NCI-H524 treated with DMSO at 0.1 percent for 48 hours (cell line): ENCODE measurements at regions not wholly inside any gene's neighbourhood (a gene's known extent, or its start where the extent isn't known, plus 50 kb on each side); places are given as distances from the start of the nearest gene placed in this dataset.

Experiments used
- DNase-seq: peaks from one replicate; lab custom pipeline; 2025; lab: John Stamatoyannopoulos, UW

- DNase-seq, result no peak
These were observed 291.8 kb downstream of the CHRM3 start for GRCh38 chr1:239678181-239678580.

GRCh38 chr1:239682046-239682445 lies 295.7 kb downstream of the CHRM3 start:
- no peak for DNase-seq

DNA sequence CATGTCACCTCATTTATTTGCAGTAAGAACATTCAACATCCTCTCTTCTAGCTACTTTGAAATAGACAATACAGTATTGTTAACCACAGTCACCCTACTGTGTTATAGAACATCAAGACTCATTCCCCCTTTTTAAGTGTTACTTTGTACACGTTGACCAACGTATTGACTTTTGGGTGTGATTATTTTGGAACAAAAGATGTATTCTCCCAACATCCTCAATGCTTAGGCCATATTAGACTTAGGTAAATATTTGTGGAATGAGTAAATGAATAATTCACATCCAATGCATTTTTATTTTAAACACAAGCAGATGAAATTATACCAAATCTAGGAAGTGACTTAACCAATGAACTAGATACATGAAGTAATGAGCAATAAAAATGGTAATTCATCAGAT lies 296.6 kb downstream of the CHRM3 start:
- no peak for DNase-seq

GRCh38 chr1:239686386-239686785 lies 300.0 kb downstream of the CHRM3 start:
- DNase-seq, result no peak

DNA sequence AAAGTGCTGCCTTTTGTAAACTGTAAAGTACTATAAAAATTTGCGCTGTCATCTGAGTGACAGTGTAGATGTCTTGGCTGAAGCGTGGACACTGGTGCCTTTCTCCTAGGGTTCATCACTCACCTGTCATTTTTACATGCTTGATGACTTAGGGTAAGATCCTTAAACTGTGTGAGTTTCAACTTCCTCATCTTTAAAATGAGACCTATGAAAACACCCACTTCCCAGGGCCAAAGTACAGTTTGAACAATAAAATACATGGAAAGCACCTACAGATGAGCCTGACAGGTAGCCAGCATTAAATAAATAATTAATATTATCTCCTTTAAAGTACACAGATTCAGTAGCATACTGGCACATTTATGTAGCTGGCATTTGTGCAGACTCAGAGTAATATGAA lies 309.9 kb downstream of the CHRM3 start:
- no peak for DNase-seq

DNA sequence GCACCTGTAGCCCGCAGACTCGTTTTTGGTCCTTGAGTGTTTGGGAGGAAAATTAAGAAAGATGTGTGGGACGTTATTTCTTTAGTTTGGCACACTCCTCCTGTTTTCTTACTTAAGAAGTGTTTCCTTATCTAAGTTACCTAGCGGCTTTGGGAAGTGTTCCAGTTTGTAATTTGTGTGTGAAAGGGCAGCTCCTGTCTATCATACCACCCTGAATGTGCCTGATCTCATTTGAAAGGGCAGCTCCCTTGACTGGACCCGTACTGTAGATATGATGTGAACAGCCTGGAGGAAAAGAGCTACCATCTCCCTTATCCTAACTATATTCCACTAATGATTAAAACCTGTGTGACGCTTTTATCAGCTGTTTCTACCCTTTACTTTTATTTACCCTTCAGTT lies 314.3 kb downstream of the CHRM3 start:
- DNase-seq, result no peak

- no peak for DNase-seq
These were observed 316.7 kb downstream of the CHRM3 start for GRCh38 chr1:239703075-239703474.

DNA sequence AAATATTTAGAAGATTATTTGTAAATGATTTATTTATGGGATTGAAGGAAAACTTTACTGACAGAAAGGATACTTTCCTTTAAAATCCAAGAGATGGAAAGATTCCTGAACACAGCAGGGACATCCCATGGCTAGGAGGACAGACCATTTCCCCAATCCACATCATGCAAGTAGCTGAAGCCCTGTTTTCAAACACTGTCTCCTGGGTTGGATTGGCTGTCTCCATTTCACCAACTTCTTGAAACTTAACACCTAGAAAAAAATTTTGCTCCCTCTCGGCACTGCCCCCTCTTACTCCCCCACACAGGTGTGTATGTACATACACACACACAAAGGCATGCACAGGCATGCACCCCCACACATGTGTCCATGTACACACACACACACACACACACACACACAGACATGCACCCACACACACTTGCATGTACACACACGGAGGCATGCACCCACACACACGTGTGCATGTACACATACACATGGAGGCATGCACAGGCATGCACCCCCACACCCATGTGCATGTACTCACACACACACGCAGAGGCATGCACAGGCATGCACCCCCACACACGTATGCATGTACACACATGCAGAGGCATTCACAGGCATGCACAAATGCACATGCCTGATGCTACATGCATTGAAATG lies 320.0 kb downstream of the CHRM3 start:
- no peak for DNase-seq

GRCh38 chr1:239707615-239708014 lies 321.2 kb downstream of the CHRM3 start:
- no peak for DNase-seq

DNA sequence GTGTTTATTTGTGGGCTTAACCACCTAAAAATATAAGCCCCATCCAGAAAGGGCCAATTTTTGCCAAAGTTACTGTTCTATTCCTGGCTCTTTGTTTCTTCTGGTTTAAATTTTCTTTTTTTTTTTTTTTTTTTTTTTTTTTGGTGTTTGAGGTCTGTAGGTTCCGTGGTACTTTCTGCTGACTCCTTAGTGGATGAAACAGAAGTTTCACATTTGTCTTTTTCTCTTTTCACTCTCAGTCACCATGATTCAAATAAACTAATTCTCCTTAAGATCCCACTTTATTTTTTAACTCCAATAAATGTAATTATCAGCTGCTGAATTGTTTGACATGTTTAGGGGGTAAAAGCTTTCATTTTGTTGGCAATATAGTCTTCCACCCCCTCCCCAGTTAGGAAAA lies 322.3 kb downstream of the CHRM3 start:
- DNase-seq, result no peak

- no peak for DNase-seq
These were observed 325.4 kb downstream of the CHRM3 start for GRCh38 chr1:239711768-239712167.

GRCh38 chr1:239717097-239717917 lies 330.9 kb downstream of the CHRM3 start:
- DNase-seq, result no peak

DNA sequence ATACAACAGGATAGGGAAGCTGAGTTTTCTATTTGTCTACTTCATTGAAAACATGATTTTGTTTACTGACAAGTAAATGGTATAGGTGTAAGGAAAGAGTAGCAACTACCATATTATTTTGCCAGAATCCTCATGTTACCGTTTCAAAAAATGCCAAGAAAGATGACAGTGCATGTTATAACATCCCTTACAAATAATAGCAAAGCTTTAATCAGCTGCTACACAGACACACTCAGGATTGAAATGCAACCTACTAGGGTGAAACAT lies 331.5 kb downstream of the CHRM3 start:
- no peak for DNase-seq

GRCh38 chr1:239718571-239718970 lies 332.2 kb downstream of the CHRM3 start:
- DNase-seq, result no peak

- DNase-seq, result no peak
These were observed 332.7 kb downstream of the CHRM3 start for GRCh38 chr1:239718997-239719628.

DNA sequence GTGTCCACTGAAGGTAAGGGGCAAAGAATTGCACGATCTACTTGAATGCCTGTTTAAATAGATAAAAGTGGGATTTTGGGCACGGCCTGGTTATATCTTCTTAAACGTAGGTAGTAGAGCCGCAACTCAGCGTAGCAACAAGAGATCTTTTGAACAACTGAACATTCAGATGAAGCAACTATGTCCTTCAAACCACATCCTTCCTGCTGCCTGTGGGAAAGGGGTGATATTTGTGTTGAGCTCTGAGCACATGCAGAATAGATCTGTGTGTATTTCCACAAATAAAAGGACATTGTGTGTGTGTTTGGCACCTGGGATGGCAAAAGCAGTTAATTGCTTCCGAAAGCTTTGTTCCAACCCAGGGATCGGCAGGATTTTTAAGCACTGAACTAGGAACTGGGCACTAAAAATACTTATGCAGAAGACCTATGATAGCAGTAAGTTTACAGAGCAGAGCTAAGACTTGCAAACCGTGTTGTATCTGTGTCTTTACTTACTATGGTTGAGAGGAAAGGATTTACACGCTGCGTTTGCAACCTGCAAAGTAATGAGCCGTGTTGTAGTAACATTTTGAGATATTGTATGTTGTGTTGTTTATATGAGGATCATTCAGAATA lies 333.4 kb downstream of the CHRM3 start:
- no peak for DNase-seq

DNA sequence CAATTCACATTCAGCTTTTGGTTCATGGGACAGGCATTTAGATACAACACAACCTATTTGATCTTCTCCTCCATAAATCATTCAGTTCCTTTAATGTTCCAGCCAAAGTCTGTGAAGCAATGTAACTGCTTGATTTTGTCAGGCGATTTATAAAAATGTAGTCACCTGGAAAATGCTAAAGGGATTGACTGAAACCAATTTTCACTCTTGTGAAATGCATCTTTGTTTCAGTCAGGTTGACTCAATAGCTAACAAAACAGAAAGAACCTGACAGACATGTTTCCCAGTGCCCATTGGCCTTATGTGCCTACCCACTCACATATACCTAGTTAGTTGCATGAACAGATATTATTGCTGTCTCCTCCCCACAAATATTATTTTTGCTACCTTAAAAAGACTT lies 335.7 kb downstream of the CHRM3 start:
- no peak for DNase-seq

GRCh38 chr1:239723776-239724367 lies 337.5 kb downstream of the CHRM3 start:
- no peak for DNase-seq

DNA sequence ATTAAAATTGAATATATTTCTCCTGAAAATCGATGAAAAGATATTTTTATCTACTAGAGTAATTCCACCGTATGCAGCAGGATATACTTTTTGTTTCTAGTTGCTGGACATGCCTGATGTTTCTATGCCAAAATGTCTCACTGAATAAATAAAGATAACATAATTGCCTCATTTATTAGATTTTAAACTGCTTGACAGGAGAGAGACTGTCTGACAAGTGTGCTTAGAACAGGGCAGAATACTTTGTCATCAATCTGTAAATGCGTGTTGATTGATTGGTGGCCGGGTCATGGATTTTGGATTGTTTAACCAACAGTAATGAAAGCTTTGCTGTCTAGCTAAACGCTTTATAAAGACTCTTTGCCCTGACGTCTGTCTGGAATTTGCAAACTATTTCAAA lies 339.0 kb downstream of the CHRM3 start:
- DNase-seq, result no peak

DNA sequence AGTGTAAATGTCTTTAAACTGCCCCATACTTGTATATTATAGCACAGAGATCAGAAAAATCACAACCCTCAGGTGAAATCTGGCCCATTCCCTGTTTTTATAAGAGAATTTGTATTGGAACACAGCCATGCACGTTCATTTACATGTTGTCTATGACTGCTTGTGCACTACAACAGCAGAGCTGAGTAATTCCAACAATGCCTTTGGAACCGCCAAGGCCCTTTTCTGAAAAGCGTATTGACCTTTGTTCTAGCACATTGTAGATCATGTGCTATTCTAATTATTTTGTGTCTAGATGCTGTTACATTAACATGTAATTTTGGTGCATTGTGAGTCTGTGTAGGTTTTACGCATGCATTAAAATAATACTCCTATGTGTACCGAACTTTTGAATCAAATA lies 339.6 kb downstream of the CHRM3 start:
- no peak for DNase-seq

- DNase-seq, result no peak
These were observed 344.0 kb downstream of the CHRM3 start for GRCh38 chr1:239730378-239730777.

GRCh38 chr1:239731082-239731748 lies 344.8 kb downstream of the CHRM3 start:
- no peak for DNase-seq
